Activated T-helper 1 cell treated with anti-CD3 and anti-CD28 coated beads, Interleukin-12 subunit alpha, Interleukin-12 subunit beta, Interleukin-2, Interleukin-4 antibody, amounts not matched to agents 30 ng/mL and 10 ng/mL and 1 ng/mL, durations not matched to agents 14 hours and 24 hours and 36 hours (primary cell): ENCODE measurements at regions not wholly inside any gene's neighbourhood (a gene's known extent, or its start where the extent isn't known, plus 50 kb on each side); places are given as distances from the start of the nearest gene placed in this dataset.

ENCODE experiments used
- DNase-seq: peaks from one replicate; pipeline ENCODE4 v3.0.0; 2021; ENCODE audit warnings: low spot score
- H3K27ac Mint-ChIP-seq: one replicate; pipeline ENCODE4 v1.8.0; 2021; ENCODE audit warnings: mild to moderate bottlenecking, mixed read lengths
- H3K27me3 Mint-ChIP-seq: one replicate; pipeline ENCODE4 v1.8.0; 2022; ENCODE audit warnings: mild to moderate bottlenecking, moderate library complexity, mixed read lengths; ENCODE audit not compliant: insufficient read depth
- H3K36me3 Mint-ChIP-seq: one replicate; pipeline ENCODE4 v1.8.0; 2021; ENCODE audit warnings: low read depth, mixed read lengths
- H3K4me1 Mint-ChIP-seq: one replicate; pipeline ENCODE4 v1.8.0; 2021; ENCODE audit warnings: low read depth, mixed read lengths
- H3K4me3 Mint-ChIP-seq: one replicate; pipeline ENCODE4 v1.8.0; 2021; ENCODE audit warnings: mild to moderate bottlenecking, moderate library complexity, mixed read lengths
- H3K9me3 Mint-ChIP-seq: one replicate; pipeline ENCODE4 v1.8.0; 2021; ENCODE audit warnings: mixed read lengths
- intact Hi-C: fragments of 100-400 bp; cut with micrococcal nuclease; formaldehyde crosslinking; loops from one replicate; pipeline ENCODE4 v1.15.1; 2024

DNA sequence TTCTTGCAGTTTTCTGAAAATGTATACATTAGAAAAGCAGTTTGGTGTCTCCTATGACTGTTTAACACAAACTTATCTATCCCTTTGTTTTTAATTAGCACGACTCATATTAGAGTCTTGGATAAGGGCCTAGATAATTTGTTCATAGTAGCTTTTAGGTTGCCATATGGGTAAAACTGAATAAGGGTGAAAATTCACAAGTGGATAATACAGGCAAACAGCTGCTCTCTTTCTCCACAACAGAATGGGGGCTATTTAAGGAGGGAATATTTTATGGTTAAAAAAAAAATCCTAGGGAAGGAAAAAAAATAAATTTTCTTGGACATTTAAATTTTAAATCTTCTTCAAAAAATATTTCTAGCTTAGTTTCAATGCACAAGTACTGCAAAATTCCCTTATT lies 1416.1 kb downstream of the GATA3 start:
- H3K4me3 Mint-ChIP-seq = no peak overlapping the region
- no peaks in the 10 kb centered on the region for H3K9me3 Mint-ChIP-seq
- H3K4me1 Mint-ChIP-seq = no peaks in the 10 kb centered on the region
- no peak for DNase-seq
- no peaks in the 10 kb centered on the region for H3K36me3 Mint-ChIP-seq
- intact Hi-C loops = no loop called here
- no peaks in the 10 kb centered on the region for H3K27me3 Mint-ChIP-seq
- H3K27ac Mint-ChIP-seq = no peak overlapping the region

GRCh38 chr10:9501944-9502343 lies 1447.5 kb downstream of the GATA3 start:
- intact Hi-C loops = no loop called here
- H3K27ac Mint-ChIP-seq = no peak overlapping the region
- no peaks in the 10 kb centered on the region for H3K4me1 Mint-ChIP-seq
- H3K36me3 Mint-ChIP-seq = no peaks in the 10 kb centered on the region
- DNase-seq = no peak
- no peaks in the 10 kb centered on the region for H3K9me3 Mint-ChIP-seq
- H3K4me3 Mint-ChIP-seq = no peak overlapping the region
- H3K27me3 Mint-ChIP-seq = no peaks in the 10 kb centered on the region

DNA sequence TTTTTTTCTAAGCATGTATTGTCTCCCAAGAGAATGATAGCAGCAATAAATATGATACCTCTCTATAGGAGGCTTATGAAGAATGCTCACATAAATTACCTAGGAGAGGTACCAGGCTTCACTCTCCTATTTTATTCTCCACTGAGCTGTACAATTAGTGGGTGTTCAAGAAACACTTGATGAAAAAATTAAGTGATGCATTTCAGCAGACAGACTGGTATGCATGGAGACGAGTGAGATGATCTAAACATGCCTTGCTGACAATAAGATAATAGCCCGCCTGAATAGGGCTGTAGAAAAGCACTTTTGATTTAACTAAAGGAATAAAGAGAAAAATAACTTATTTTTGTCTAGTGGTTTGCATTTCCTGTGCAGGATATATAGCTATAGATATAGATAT lies 1449.7 kb downstream of the GATA3 start:
- DNase-seq = no peak
- no peaks in the 10 kb centered on the region for H3K4me1 Mint-ChIP-seq
- no peaks in the 10 kb centered on the region for H3K9me3 Mint-ChIP-seq
- H3K4me3 Mint-ChIP-seq = no peak overlapping the region
- intact Hi-C loops = no loop called here
- H3K27ac Mint-ChIP-seq = no peak overlapping the region
- H3K36me3 Mint-ChIP-seq = no peaks in the 10 kb centered on the region
- H3K27me3 Mint-ChIP-seq = no peaks in the 10 kb centered on the region

DNA sequence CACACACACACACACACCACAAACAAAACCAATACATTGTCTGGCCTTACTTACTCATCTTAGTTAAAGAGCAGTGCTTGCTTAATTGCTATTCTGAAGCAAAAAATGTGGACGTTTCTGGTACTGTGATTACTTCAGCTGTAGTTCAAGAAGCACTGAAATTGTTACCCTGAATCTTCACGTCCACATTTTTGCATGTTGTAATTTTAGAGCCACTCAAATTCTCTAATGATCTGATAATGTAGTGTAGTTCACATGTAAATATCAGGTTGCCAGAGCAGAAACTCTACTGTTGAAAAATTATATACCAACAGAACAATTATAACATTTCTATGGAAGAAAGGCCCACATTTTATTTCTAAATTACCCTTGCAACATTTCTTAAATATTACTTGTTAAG lies 1451.1 kb downstream of the GATA3 start:
- Mint-ChIP-seq H3K9me3 (no peaks in the 10 kb centered on the region), H3K4me3 (no peak overlapping the region), H3K27ac (no peak overlapping the region), H3K4me1 (no peaks in the 10 kb centered on the region), H3K27me3 (no peaks in the 10 kb centered on the region), H3K36me3 (no peaks in the 10 kb centered on the region)
- DNase-seq = no peak
- intact Hi-C loops = no loop called here

DNA sequence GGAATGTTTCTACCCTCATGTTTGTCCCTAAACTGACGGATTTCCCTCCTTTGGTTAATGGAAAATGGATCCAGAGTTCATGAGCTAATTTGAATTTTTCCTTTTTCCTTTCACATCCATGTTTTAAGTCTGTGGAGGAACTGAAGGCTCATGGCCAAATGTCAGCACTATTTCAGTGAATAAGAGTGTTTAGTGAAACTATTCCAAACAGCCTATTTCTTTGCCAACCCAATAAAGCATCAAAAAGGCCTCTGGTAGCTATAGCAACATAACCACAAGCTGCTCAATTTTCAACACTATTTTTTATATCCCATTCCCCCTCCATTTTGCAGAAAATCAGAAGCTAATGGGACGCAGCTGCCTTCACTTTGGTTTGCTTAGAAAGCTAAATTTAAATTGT lies 1454.1 kb downstream of the GATA3 start:
- Mint-ChIP-seq H3K9me3 (no peaks in the 10 kb centered on the region), H3K27ac (no peak overlapping the region), H3K4me1 (no peaks in the 10 kb centered on the region), H3K36me3 (no peaks in the 10 kb centered on the region), H3K27me3 (no peaks in the 10 kb centered on the region), H3K4me3 (no peak overlapping the region)
- DNase-seq = no peak
- intact Hi-C loops = no loop called here

GRCh38 chr10:9510626-9511025 lies 1456.1 kb downstream of the GATA3 start:
- no peaks in the 10 kb centered on the region for H3K4me1 Mint-ChIP-seq
- H3K9me3 Mint-ChIP-seq = no peaks in the 10 kb centered on the region
- no peak for DNase-seq
- H3K4me3 Mint-ChIP-seq = no peak overlapping the region
- intact Hi-C loops = no loop called here
- H3K27ac Mint-ChIP-seq = no peak overlapping the region
- no peaks in the 10 kb centered on the region for H3K36me3 Mint-ChIP-seq
- no peaks in the 10 kb centered on the region for H3K27me3 Mint-ChIP-seq

DNA sequence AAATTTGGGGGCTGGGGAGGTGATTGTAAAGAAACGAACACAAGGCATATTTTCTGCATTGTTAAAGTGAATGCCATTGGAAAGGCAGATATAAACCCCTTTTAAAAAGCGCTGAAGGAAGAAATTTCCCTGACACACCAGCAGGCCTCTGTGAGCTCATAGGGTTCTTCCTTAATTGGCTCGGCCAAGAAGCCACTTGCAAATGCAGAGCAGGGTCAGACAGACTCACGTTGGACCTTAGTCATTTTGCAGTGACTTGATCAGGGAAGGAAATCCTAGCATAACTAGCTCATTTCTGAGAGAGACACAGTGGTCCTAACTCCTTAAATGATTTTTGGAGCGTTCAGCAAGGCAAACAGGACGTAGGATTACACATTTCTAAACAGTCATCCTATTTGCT lies 1461.4 kb downstream of the GATA3 start:
- Mint-ChIP-seq H3K27ac (no peak overlapping the region), H3K36me3 (no peaks in the 10 kb centered on the region), H3K4me3 (no peak overlapping the region), H3K9me3 (peaks cover under 1% of the 10 kb centered on the region), H3K27me3 (no peaks in the 10 kb centered on the region), H3K4me1 (no peaks in the 10 kb centered on the region)
- intact Hi-C loops = no loop called here
- DNase-seq = no peak

GRCh38 chr10:9535744-9536143 lies 1481.3 kb downstream of the GATA3 start:
- Mint-ChIP-seq H3K27ac (no peak overlapping the region), H3K27me3 (no peaks in the 10 kb centered on the region), H3K4me1 (no peaks in the 10 kb centered on the region), H3K36me3 (no peaks in the 10 kb centered on the region), H3K4me3 (no peak overlapping the region), H3K9me3 (no peaks in the 10 kb centered on the region)
- DNase-seq = no peak
- intact Hi-C loops = no loop called here

DNA sequence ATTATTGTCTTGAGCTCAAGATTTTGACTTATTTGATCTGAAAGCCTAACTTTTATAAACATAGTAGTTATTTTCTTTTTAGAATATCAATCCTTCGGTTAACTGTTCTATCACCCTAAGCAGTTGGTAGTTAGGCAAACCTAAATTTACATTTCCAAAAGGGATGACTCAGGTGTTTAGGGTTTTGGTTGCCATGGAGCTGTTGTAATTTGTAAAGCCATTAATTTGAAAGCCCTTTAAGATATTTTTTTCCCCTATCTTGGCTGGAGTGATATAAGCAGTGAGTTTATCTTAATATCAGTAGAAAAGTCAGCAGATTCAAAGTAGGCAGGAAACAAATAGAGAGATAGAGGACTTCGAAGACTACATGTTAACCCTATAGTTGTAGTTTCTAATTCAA lies 1472.6 kb upstream of the CELF2 start:
- Mint-ChIP-seq H3K4me1 (no peaks in the 10 kb centered on the region), H3K9me3 (no peaks in the 10 kb centered on the region), H3K4me3 (no peak overlapping the region), H3K27ac (no peak overlapping the region), H3K36me3 (no peaks in the 10 kb centered on the region), H3K27me3 (no peaks in the 10 kb centered on the region)
- intact Hi-C loops = no loop called here
- no peak for DNase-seq

DNA sequence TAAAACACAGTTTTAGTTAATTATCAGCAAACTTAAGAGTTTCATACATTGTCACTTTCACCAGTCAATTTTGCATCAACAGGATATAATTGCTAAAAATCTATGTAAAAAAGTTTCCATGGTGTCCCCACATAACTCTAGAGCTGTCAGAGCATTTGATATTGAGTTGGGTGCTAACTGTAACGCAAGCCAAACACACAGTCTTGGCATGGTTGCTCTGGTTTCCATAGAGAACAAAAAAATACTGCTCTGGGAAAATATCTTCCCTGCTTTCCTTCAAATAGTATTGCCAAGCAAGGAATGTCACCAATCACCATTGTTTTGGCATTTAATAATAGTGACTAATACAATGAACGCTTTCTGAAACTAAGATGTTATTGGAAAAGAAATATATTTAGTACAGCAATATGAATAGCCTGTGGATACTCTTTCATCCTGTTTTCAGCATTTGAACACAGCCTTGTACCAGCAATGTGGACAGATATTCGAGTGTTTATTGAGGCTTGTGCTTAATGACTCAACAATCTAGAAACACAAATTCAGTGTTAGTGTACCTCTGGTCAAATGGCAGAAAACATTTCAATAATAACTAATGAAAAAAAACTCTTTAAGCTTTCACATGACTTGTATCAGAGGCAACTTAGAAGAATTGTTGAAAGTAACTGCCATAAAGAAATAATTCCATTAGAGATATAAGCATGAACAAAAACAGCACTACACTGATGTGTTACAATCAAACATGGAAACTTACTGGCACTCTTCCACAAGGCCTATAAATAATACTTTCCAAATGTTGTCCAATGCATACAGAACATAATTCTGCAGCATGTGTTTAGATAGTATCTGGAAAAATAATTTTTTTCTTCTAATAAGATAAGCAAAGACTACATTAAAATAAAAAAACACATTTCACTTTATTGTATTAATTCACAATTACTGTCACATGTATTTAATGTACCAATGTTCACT lies 1469.5 kb upstream of the CELF2 start:
- Mint-ChIP-seq H3K4me1 (no peaks in the 10 kb centered on the region), H3K4me3 (no peak overlapping the region), H3K9me3 (no peaks in the 10 kb centered on the region), H3K27me3 (no peaks in the 10 kb centered on the region), H3K27ac (no peak overlapping the region), H3K36me3 (no peaks in the 10 kb centered on the region)
- no peak for DNase-seq
- intact Hi-C loops = no loop called here

GRCh38 chr10:9550810-9551209 lies 1466.9 kb upstream of the CELF2 start:
- Mint-ChIP-seq H3K9me3 (no peaks in the 10 kb centered on the region), H3K4me3 (no peak overlapping the region), H3K4me1 (no peaks in the 10 kb centered on the region), H3K27ac (no peak overlapping the region), H3K27me3 (no peaks in the 10 kb centered on the region), H3K36me3 (no peaks in the 10 kb centered on the region)
- intact Hi-C loops = no loop called here
- no peak for DNase-seq

DNA sequence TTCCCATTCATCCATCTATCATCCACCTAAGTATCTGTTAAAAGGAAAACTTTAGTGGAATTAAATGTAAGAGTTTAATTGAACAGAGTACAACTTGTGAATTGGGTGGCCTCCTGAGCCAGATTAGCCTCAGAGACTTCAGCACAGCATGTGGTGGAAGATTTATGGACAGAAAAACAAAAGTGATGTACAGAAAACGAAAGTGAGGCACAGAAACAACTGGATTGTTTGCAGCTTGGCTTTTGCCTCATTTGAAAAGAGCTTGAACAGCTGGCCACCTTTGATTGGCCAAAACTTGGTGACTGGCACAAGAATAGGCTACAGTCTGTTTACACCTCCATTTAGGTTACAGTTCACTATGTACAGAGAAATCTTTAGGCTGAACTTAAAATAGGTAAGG lies 1463.4 kb upstream of the CELF2 start:
- intact Hi-C loops = no loop called here
- Mint-ChIP-seq H3K27ac (no peak overlapping the region), H3K9me3 (no peaks in the 10 kb centered on the region), H3K36me3 (no peaks in the 10 kb centered on the region), H3K27me3 (no peaks in the 10 kb centered on the region), H3K4me3 (no peak overlapping the region), H3K4me1 (no peaks in the 10 kb centered on the region)
- DNase-seq = no peak

DNA sequence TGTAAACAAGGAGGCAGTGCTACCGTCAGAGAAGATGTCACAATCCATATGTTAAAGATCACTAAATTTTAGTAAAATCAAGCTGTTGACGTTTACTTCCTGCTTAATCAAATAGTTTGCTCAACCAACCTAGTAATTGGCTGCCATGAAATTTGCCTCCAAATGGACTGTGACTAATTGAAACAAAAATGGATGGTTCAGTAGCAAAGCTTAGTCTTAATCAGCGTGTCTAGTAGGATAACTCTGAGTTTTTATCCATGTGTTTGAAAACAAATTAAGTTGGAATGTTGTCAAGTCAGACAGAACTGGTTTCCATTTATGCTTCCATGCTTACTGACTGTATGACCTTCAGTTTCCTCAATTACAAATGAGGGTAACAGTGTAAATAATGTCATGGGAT lies 1456.7 kb upstream of the CELF2 start:
- Mint-ChIP-seq H3K9me3 (no peaks in the 10 kb centered on the region), H3K27me3 (no peaks in the 10 kb centered on the region), H3K4me3 (no peak overlapping the region), H3K4me1 (no peaks in the 10 kb centered on the region), H3K27ac (no peak overlapping the region), H3K36me3 (no peaks in the 10 kb centered on the region)
- intact Hi-C loops = no loop called here
- no peak for DNase-seq
